HepG2 (cell line): ENCODE measurements at regions not wholly inside any gene's neighbourhood (a gene's known extent, or its start where the extent isn't known, plus 50 kb on each side); places are given as distances from the start of the nearest gene placed in this dataset.

Source experiments
- CEBPB ChIP-seq: IDR thresholded peaks from 2 replicates; pipeline ENCODE4 v1.6.1; 2011; ENCODE audit warnings: low read depth, low read length, improper control_type of control experiment, borderline replicate concordance
- MTA1 ChIP-seq: sonication (generic); formaldehyde crosslinking; IDR thresholded peaks from 2 replicates; pipeline ENCODE4 v1.4.0; 2020; ENCODE audit warnings: missing genetic modification reagents, mild to moderate bottlenecking, borderline replicate concordance
- POLR2A ChIP-seq, 2 experiments: IDR thresholded peaks; 2 replicates each; pipeline ENCODE4 v1.6.1; 2011; ENCODE audit warnings: low read depth in 2 of 2, low read length in 2 of 2, mild to moderate bottlenecking in 1 of 2, moderate library complexity in 1 of 2; ENCODE audit not compliant: insufficient read depth in 1 of 2
- REXO4 ChIP-seq: sonication (generic); formaldehyde crosslinking; IDR thresholded peaks from 2 replicates; pipeline ENCODE4 v1.8.0; 2022; ENCODE audit warnings: missing genetic modification reagents, mild to moderate bottlenecking, borderline replicate concordance
- TF ChIP-seq, protein P1 (sequence below): sonication (generic); formaldehyde crosslinking; IDR thresholded peaks from 2 replicates; pipeline ENCODE4 v1.5.0; 2020; ENCODE audit warnings: mild to moderate bottlenecking, missing genetic modification reagents, moderate library complexity

DNA sequence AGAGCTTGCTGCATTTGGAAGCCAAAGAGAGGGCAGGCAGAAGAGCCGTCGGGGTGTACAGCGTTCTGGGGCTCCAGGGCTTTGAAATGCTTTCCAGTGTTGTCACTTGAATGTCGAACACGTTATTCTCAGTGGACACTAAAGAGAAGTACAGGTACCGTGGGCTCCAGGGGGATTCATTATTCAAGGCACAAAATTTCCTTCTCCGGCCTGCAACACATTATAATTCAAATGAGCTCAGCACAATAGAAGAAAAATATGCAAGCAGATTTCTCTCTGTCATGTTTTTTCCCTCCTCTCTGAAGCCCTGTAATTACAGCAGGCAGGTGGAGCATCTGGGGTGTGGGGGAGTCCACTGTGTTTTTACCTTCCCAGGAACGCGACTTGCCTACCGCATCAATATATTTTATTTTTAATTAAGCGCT, 293.1 kb downstream of the ZSWIM6 start:
- no peak for TF ChIP-seq CEBPB
- TF ChIP-seq POLR2A (IDR thresholded peaks at IDR 0.05; ENCODE audit: insufficient read depth in 1 of 2, low read depth in 2 of 2, low read length in 2 of 2), result no peak
- TF ChIP-seq REXO4 (CRISPR knock-in tag), result no peak
- no peak for TF ChIP-seq MTA1
- TF ChIP-seq, protein P1, sequence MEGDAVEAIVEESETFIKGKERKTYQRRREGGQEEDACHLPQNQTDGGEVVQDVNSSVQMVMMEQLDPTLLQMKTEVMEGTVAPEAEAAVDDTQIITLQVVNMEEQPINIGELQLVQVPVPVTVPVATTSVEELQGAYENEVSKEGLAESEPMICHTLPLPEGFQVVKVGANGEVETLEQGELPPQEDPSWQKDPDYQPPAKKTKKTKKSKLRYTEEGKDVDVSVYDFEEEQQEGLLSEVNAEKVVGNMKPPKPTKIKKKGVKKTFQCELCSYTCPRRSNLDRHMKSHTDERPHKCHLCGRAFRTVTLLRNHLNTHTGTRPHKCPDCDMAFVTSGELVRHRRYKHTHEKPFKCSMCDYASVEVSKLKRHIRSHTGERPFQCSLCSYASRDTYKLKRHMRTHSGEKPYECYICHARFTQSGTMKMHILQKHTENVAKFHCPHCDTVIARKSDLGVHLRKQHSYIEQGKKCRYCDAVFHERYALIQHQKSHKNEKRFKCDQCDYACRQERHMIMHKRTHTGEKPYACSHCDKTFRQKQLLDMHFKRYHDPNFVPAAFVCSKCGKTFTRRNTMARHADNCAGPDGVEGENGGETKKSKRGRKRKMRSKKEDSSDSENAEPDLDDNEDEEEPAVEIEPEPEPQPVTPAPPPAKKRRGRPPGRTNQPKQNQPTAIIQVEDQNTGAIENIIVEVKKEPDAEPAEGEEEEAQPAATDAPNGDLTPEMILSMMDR (CRISPR knock-in tag), result no peak
